ENCODE measurements at regions not wholly inside any gene's neighbourhood (a gene's known extent, or its start where the extent isn't known, plus 50 kb on each side); places are given as distances from the start of the nearest gene placed in this dataset.

DNA sequence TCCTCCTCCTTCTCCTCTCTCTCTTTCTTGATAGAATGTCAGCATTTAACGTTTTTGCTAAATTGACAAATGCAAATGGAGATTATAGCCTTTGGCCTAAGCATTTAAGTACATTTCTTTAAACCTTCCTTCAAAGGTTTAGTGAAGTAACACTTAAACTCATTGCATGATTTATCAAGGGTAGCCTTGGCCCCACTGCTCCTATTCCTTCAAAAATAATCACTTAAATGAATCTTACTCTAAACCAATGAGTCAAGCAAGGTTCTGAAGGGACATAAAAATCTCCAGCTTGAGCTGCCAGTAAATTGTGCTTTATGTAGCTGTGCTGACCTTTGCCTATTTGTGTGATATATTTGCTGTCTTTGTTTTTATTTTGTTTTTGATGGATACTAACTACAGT is 358.5 kb upstream of the AKR1E2 start:
- Mint-ChIP-seq H3K4me1 (no peaks in the 10 kb centered on the region), H3K9me3 (ENCODE audit: insufficient read depth) (no peaks in the 10 kb centered on the region), H3K27me3 (peaks cover 15% of the 10 kb centered on the region), H3K27ac (no peak overlapping the region), H3K4me3 (no peak overlapping the region)
- Histone ChIP-seq H3K9ac (ENCODE audit: low read length) (no peak overlapping the region), H3K4me2 (replicated peaks; ENCODE audit: low read depth, low read length, poor library complexity, severe bottlenecking) (no peak overlapping the region), H3K27me3 (replicated peaks in 1 of 4; ENCODE audit: control extremely low read depth in 1 of 4, control insufficient read depth in 3 of 4, insufficient read depth in 4 of 4, low read length in 3 of 4) (no peaks in the 10 kb centered on the region), H3K4me1 (ENCODE audit: control insufficient read depth in 2 of 2, insufficient read depth in 2 of 2, low read length in 2 of 2) (no peaks in the 10 kb centered on the region), H2AFZ (ENCODE audit: insufficient read depth, low read depth, low read length, poor library complexity, severe bottlenecking) (no peak overlapping the region), H3K36me3 (replicated peaks in 1 of 2; ENCODE audit: control extremely low read depth in 1 of 2, control insufficient read depth in 1 of 2, extremely low read depth in 1 of 2, insufficient read depth in 2 of 2, low read length in 1 of 2) (no peaks in the 10 kb centered on the region), H4K20me1 (ENCODE audit: control insufficient read depth, insufficient read depth, low read length, poor library complexity, severe bottlenecking) (no peaks in the 10 kb centered on the region), H3K79me2 (ENCODE audit: control insufficient read depth, insufficient read depth, low read length) (no peaks in the 10 kb centered on the region), H3K27ac (ENCODE audit: low read length in 2 of 2) (no peak overlapping the region), H3K9me3 (ENCODE audit: control extremely low read depth in 1 of 3, control insufficient read depth in 2 of 3, insufficient read depth in 1 of 3, low read length in 2 of 3) (no peaks in the 10 kb centered on the region), H3K4me3 (ENCODE audit: control extremely low read depth in 1 of 5, extremely low read depth in 1 of 5, insufficient read depth in 1 of 5, low read depth in 2 of 5, low read length in 4 of 5) (no peak overlapping the region)
- POLR2A ChIA-PET, result no interaction called here
- DNase-seq (no peak), ATAC-seq (ENCODE audit: low read depth) (no peak)
- TF ChIP-seq EZH2 (IDR thresholded peaks at IDR 0.05; ENCODE audit: borderline replicate concordance, insufficient read depth, low read depth, low read length, poor library complexity, severe bottlenecking), result no peak
- TF ChIP-seq, protein P1, sequence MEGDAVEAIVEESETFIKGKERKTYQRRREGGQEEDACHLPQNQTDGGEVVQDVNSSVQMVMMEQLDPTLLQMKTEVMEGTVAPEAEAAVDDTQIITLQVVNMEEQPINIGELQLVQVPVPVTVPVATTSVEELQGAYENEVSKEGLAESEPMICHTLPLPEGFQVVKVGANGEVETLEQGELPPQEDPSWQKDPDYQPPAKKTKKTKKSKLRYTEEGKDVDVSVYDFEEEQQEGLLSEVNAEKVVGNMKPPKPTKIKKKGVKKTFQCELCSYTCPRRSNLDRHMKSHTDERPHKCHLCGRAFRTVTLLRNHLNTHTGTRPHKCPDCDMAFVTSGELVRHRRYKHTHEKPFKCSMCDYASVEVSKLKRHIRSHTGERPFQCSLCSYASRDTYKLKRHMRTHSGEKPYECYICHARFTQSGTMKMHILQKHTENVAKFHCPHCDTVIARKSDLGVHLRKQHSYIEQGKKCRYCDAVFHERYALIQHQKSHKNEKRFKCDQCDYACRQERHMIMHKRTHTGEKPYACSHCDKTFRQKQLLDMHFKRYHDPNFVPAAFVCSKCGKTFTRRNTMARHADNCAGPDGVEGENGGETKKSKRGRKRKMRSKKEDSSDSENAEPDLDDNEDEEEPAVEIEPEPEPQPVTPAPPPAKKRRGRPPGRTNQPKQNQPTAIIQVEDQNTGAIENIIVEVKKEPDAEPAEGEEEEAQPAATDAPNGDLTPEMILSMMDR (IDR thresholded peaks at IDR 0.05), result no peak
- CTCF ChIA-PET, result interaction anchor here (1.0 kb wide), 1 partner anchor 11 kb away, joined by 3 read pairs; no protein-coding TSS in a partner anchor
- no CpG with 5 or more reads among the region's 1 CpG for WGBS (ENCODE audit: insufficient coverage)
- intact Hi-C loops (cut with micrococcal nuclease), result no loop called here

- POLR2A ChIA-PET, result no interaction called here
Measured at GRCh38 chr10:4460267-4460666, 365.7 kb upstream of the AKR1E2 start.

More at GRCh38 chr10:4460267-4460666, 365.7 kb upstream of the AKR1E2 start:
- ATAC-seq (ENCODE audit: low read depth), result no peak
- Histone ChIP-seq H3K4me1 (ENCODE audit: control insufficient read depth in 2 of 2, insufficient read depth in 2 of 2, low read length in 2 of 2) (no peaks in the 10 kb centered on the region), H3K27me3 (replicated peaks in 1 of 4; ENCODE audit: control extremely low read depth in 1 of 4, control insufficient read depth in 3 of 4, insufficient read depth in 4 of 4, low read length in 3 of 4) (no peaks in the 10 kb centered on the region), H3K36me3 (replicated peaks in 1 of 2; ENCODE audit: control extremely low read depth in 1 of 2, control insufficient read depth in 1 of 2, extremely low read depth in 1 of 2, insufficient read depth in 2 of 2, low read length in 1 of 2) (no peaks in the 10 kb centered on the region), H3K4me3 (ENCODE audit: control extremely low read depth in 1 of 5, extremely low read depth in 1 of 5, insufficient read depth in 1 of 5, low read depth in 2 of 5, low read length in 4 of 5) (no peak overlapping the region), H3K27ac (ENCODE audit: low read length in 2 of 2) (no peak overlapping the region), H2AFZ (ENCODE audit: insufficient read depth, low read depth, low read length, poor library complexity, severe bottlenecking) (no peak overlapping the region), H3K9me3 (ENCODE audit: control extremely low read depth in 1 of 3, control insufficient read depth in 2 of 3, insufficient read depth in 1 of 3, low read length in 2 of 3) (no peaks in the 10 kb centered on the region), H4K20me1 (ENCODE audit: control insufficient read depth, insufficient read depth, low read length, poor library complexity, severe bottlenecking) (no peaks in the 10 kb centered on the region), H3K79me2 (ENCODE audit: control insufficient read depth, insufficient read depth, low read length) (no peaks in the 10 kb centered on the region), H3K9ac (ENCODE audit: low read length) (no peak overlapping the region), H3K4me2 (replicated peaks; ENCODE audit: low read depth, low read length, poor library complexity, severe bottlenecking) (no peak overlapping the region)
- Mint-ChIP-seq H3K9me3 (ENCODE audit: insufficient read depth) (no peaks in the 10 kb centered on the region), H3K27ac (no peak overlapping the region), H3K4me1 (no peaks in the 10 kb centered on the region), H3K27me3 (peaks cover 6% of the 10 kb centered on the region), H3K4me3 (no peak overlapping the region)
- intact Hi-C loops (cut with micrococcal nuclease), result no loop called here
- TF ChIP-seq EZH2 (IDR thresholded peaks at IDR 0.05; ENCODE audit: borderline replicate concordance, insufficient read depth, low read depth, low read length, poor library complexity, severe bottlenecking), result no peak
- TF ChIP-seq, protein P1 (IDR thresholded peaks at IDR 0.05), result no peak
- CTCF ChIA-PET, result no interaction called here
- no peak for DNase-seq

Data from B cell (primary cell).